Gastrocnemius medialis (tissue), 4 donors: ENCODE measurements at regions not wholly inside any gene's neighbourhood (a gene's known extent, or its start where the extent isn't known, plus 50 kb on each side); places are given as distances from the start of the nearest gene placed in this dataset.

Source experiments
- POLR2A ChIP-seq, 2 donors: fragments of 450-650 bp; IDR thresholded peaks; one replicate each; pipeline ENCODE4 v1.6.1; 2017; ENCODE audit warnings: antibody characterized with exemption in 2 of 2, mild to moderate bottlenecking in 2 of 2, moderate library complexity in 2 of 2
- TF ChIP-seq, protein P1 (sequence below), 5 experiments: fragments of 450-650 bp in 3 of 5; fragments of 200-600 bp in 2 of 5; sonication (generic) in 2 of 5; IDR thresholded peaks in 4 of 5; conservative IDR thresholded peaks in 1 of 5; 1 replicate in 4 of 5; 2 replicates in 1 of 5; pipeline ENCODE4 v1.5.1; 2016 to 2019; ENCODE audit warnings: antibody characterized with exemption in 5 of 5, mild to moderate bottlenecking in 3 of 5, moderate library complexity in 3 of 5

DNA sequence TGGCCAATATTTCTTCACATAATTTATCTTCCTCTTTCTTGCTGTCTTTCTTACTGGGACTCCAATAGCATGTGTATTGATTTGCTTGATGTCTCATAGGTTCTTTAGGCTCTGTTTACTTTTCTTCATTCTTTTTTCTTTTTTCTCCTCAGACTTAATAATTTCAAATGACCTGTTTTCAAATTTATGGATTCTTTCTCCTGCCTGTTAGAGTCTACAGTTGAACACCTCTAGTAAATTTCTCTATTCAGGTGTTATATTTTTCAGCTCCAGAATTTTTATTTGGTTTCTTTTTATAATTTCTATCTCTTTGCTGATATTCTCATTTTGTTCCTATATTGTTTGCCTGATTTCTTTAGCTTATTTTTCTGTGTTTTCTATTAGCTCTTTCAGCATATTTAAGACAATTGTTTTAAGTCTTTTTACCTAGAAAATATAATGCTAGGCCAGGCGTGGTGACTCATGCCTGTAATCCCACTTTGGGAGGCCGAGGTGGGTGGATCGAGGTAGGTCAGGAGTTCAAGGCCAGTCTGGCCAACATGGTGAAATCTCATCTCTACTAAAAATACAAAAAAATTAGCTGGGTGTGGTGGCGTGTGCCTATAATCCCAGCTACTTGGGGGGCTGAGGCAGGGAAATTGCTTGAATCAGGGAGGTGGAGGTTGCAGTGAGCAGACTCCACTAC is 61.9 kb upstream of the TNS3 start:
- TF ChIP-seq POLR2A (IDR thresholded peaks at IDR 0.05): no peak
- TF ChIP-seq, protein P1, sequence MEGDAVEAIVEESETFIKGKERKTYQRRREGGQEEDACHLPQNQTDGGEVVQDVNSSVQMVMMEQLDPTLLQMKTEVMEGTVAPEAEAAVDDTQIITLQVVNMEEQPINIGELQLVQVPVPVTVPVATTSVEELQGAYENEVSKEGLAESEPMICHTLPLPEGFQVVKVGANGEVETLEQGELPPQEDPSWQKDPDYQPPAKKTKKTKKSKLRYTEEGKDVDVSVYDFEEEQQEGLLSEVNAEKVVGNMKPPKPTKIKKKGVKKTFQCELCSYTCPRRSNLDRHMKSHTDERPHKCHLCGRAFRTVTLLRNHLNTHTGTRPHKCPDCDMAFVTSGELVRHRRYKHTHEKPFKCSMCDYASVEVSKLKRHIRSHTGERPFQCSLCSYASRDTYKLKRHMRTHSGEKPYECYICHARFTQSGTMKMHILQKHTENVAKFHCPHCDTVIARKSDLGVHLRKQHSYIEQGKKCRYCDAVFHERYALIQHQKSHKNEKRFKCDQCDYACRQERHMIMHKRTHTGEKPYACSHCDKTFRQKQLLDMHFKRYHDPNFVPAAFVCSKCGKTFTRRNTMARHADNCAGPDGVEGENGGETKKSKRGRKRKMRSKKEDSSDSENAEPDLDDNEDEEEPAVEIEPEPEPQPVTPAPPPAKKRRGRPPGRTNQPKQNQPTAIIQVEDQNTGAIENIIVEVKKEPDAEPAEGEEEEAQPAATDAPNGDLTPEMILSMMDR (IDR thresholded peaks at IDR 0.05 in 4 of 5, conservative IDR thresholded peaks at IDR 0.05 in 1 of 5): no peak
